Activated CD8-positive, alpha-beta memory T cell treated with anti-CD3 and anti-CD28 coated beads, Interleukin-2, amount 50 U/mL, for 1 hour (primary cell): ENCODE measurements at regions not wholly inside any gene's neighbourhood (a gene's known extent, or its start where the extent isn't known, plus 50 kb on each side); places are given as distances from the start of the nearest gene placed in this dataset.

Experiments used
- DNase-seq: peaks from one replicate; pipeline ENCODE4 v3.0.0-alpha.2; 2020; ENCODE audit errors: extremely low read depth

DNA sequence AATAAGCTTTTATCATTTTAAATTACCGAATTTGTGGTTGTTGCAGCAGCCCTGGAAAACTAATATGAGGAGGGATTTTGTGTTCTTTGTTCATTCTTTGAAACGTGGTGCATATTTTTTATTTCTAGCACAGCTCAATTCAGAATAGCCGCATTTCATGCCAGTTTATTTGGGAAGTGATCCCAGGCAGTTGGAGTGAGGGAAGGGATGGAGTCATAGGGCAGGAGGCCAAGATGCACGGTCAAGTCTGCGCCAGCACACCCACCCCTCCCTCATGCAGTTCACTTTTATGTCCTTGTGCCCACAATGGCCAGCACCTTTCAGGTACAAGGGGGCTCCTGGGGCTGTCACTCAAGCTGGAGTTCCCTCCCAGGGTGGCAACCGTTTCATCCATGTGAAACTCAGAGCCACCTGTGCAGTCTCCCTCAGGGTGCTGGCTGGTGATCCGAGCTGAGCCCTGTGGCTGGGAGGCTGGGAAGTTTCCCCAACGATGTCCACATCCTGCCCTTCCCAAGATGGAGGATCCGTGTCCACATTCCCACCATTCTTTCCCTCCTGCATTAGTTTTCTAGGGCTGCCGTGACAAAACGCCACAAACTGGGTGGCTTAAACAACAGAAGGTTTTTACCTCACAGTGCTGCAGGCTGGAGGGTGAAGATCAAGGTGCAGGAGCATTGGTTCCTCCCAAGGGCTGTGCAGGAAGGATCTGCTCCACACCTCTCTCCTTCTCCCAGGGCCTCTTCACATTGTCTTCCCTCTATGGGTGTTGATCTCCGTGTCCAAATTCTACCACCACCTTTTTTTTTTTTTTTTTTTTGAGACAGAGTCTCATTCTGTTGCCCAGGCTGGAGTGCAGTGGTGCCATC lies 68.5 kb upstream of the ITGA6 start:
- no peak for DNase-seq

DNA sequence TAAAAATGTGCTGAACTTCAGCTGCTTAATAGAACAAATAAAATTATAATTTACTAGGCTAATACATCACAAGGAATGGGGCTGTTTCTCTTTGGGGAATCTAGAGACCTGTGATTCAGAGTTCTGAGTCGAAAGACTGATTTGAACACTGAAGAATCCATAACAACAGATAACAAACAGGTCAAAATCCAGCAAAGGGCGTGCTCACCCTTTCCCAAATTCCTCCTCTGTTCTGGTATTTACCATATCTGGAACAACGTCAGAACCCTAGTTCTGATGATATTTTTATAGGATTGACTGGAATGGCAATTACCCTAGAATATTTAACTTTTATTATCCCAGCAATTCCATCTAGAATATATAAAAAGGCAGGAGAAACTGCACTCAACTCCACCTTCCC lies 66.0 kb upstream of the ITGA6 start:
- DNase-seq, result no peak

DNA sequence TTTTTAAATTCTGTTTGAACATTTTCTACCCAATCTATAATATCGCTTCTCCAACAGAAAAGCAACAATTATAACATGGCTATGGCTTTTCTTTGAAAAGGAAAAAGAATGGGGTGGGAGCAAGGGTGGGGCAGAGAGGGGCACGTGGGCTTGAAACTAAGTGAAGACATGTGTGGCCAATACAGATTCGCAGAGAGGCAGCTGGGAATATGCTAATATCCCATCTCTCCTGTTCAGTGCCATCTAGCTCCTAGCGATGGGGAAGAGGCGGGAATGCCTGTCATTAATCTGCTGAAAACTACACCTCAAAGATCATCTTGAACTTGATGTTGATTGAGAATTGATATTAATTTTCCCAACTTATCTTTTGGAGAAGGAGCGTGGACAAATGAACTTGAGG lies 65.5 kb upstream of the ITGA6 start:
- DNase-seq, result no peak

DNA sequence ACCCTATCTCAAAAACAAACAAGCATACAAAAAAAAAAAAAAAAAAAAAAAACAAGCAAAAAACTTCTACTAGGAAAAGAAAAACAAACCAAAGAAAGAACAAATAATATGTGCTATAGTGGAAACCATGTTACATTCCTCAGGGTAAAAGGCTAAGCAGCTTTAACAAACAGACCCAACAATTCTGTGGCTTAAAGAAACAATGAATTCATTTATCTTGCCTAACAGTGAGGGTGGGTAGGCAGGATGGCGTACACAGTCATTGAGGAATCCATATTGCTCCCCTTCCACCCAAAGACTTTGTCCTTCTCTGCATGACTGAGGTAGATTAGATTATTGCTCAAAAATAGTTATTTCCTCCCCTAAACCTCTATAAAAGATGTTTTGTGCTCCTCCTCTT lies 63.1 kb upstream of the ITGA6 start:
- no peak for DNase-seq

DNA sequence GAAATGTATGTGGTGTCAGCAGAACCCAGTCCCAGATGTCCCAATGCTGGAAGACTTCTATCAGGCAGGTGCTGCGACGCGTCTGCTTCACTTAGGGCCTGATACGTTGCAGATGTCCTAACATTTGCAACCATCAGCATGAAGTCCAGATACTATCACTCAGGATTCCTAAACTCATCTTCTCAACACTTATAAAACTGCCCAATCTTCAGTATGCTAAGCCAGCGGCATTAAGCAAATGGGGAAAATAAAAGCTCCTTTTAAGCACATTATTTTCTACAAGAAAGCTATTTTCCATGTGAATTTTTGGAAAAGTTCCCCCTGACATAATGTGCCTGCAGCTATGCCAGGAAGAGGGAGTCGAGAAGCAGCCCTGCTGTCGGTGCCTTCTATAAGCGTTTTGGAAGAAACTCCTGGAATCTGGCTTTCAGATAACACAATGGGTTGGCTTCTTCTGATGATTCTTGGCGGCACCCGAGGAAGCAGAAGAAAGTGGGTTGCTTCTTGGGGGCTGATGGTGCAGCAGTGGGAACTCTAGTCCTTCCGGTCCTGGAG lies 60.7 kb upstream of the ITGA6 start:
- DNase-seq, result no peak

DNA sequence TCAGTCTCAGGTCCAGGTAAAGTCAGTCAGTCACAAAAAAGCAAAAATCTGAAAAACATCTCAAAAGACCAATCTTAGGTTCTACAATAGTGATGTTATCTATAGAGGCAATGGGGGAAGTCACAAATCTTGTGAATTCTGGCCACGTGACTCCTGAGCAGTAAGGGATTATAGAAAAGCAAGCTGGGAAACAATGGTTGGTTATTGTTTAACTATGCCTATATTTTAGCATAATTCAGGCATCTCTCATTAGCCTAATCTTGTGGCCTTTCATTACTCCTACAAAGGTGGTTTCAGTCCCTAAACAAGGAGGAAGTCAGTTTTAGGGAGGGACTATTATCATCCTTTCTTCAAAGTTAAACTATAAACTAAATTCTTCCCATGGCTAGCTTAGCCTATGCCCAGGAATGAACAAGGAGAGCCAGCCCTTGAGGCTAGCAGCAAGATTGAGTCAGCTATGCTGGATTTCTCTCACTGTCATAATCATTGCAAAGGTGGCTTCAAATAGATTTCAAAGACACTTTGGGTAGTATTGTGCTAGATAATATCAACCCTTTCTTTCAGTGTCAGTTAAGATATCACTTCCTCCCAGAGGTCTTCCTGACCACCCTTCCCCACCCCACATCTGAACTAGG lies 56.4 kb upstream of the ITGA6 start:
- DNase-seq, result no peak

DNA sequence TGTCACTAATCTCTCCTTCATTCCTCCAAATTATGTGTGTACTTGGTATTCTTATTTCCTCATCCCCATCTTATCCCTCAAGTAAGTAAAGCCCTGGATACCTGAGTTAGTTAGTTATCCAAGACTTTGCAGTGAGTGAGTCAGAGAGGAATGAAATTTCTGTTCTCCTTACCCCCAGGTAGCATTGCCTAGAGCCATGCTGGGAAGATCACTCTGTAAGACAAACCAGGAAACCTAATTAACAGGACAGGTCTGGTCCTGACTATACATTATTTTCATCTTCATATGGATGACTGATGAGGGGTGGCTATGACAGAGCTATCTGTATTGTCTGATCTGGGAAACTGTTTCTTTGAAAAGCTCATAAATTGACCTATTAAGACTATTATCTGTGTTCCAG lies 55.0 kb upstream of the ITGA6 start:
- DNase-seq, result no peak

DNA sequence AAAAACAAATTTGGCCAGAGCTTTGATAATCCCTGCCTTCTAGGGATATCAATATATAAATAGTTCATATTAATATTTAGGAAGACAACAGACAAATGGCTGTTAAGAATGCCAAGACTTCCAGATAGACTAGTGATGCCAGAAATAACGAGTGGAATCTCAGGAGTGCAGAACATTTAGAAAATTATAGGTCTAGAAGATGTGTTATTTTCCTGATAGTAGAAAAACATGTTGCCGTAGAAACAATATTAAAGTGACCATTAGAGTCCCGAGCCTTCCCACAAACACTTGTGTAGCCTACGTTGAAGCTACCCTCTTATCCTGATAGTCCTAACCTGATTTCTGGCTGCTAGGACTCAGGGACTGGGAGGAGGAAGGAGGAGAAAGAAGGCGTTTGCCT lies 54.3 kb upstream of the ITGA6 start:
- no peak for DNase-seq

DNA sequence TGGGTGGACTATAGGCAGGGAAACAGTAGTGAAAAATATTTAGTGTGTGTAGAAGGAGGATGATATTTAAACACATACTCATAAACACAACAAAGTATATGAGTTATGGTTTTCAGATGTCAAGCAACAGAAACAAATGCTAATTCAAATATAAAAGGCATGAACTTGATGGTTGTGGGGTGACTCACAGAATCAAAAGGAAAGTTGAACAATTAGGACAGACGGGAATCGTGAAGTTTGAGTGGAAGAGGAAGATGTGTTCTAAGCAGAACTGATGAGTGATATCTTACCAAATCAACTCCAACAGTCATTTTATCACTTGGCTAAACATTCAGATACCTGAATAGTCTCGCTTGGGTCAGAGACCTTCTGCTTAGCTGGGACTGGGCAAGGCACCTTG lies 53.6 kb upstream of the ITGA6 start:
- DNase-seq, result no peak

DNA sequence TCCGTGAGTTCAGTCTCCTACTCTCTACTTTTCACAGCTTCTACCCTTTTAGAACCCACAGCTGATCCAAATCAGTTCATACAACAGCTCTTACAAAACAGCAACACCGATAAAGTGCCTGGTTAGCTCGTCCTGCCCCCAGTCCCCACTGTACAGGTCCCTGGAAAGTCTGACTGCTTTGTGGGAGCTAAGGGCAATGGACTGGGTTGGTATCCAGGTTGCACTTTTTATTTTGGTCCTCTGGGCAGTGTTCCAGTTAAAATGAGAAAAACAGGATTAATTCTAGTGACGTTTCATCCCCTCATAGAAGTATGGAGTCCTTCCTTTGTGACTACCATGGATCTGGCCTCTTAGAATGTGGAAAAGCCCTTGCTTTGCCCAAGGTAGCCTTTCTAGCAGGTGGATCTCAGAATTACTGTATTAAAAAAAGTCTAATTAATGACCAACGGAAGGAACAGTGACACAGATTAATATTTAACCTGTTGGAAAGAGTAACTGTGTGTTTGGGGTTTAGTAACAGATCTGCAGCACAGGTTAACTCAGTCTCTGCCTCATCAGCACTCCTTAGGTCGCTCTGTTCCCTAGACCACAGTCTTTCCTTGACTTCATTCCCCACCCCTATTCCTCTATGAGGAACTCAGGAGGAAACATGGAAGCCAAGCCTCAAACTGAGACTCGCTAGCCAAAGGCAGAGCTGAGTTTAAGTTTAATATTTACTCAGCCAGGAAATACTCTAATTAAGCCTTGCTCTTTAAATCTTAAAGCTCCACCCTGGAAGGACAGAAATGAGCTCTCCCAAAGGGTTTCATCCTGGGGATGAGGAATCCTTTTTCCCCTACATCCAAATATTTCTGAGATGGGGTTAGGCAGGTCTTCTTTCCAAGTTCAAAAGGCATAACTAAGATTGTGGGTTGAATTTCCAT lies 52.8 kb upstream of the ITGA6 start:
- no peak for DNase-seq

DNA sequence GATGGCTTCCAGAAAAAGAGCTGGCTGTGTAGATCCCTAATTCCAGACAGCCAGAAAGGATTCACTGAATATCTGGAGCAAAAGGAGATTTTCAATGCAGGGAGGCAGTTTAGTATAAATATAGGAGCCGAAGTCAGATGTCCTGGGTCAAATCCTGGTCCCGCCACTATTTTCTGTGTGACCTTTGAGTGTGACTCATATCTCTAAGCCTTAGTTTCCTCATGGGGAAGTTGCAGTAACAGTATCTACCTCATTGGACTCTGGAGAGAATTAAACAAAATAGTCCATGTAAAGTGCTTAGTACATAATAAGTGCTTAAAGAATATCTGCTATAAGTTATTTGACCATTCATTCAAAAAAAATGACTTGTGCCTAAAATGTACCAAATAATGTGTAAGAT lies 52.1 kb upstream of the ITGA6 start:
- DNase-seq, result no peak

DNA sequence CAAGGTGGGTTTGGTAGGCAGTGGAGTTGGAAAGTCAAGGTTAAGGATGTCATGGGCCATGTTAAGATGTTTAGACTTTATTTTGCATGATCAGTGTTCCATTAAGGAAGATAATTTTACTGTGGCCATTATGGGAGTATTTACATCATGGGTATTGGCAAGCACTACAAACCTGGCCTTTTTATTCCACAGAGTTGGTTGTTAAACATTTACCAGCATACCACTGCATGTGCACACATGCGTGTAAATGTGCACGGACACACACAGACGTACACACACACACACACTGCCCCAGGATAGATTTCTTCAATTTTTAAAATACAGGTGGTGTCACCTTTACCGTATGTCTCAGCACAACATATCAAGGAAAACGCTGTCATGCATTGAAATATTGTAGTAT lies 51.4 kb upstream of the ITGA6 start:
- DNase-seq, result no peak

DNA sequence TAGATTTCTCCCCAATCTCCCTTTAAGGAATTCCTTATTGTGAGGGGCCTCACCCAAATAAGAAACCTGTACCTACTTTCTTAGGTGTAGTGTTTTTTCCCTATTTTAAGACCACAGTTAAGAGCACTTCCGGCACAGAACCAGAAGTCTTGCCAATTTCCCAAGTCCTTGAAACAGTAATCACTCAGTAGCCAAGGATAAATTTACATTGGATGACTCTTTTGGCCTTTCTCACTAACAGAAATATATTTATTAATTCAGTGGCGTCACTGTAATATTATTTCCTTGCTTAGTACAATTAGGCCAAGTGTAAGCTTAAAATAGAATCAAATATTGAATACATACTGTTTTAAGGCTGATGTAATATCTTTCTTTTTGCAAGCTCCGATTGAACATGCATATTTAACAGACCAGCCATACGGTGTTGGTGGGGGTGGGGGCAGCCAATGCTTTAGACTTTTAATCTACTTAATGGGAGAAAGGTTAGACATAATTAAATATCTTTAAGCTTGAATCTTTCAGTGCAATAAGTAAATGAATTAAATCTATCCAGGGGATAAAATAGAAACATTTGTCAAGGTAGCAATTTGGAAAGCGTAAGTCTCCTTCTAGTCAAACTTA lies 50.8 kb upstream of the ITGA6 start:
- DNase-seq, result no peak

DNA sequence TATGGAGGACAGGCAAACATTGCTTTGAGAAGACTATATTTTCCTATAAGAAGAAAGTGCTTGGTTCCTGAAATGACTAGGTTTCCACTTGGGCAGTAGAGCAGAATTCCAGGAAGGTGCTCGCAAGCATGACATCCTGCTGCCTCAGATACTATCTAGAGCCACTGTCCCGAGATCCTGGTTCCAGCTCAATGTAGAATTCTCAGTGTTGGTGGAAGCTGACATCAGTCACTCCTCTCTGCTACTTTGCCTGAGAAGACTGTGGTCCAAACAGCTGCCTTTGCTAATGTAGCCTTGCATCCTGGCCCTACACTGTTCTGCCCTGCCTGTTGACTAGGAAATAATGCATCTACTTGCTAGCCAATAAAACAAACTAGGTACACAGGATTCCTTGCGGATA lies 50.0 kb upstream of the ITGA6 start:
- no peak for DNase-seq
